ENCODE measurements at regions not wholly inside any gene's neighbourhood (a gene's known extent, or its start where the extent isn't known, plus 50 kb on each side); places are given as distances from the start of the nearest gene placed in this dataset.

DNA sequence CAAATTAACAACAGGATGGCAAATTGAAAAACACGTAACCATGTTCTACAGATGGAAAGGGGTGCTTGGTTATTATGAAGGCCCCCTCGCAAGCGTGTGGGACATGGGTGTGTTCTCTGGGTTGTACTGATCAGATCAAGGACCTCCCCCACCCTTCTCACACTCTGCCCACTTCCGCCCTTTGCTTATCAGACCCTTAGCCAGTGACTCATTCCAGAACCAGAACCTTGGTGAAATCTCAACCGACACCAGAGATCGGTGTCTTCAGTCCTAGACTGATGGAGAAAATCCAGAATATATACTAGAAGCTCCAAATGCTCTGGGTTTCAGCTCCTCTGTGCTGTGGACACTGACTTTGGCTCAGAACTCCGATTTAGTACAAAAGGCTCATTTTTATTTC is 64.9 kb downstream of the PTTG1 start:
- TF ChIP-seq CTCF (IDR thresholded peaks at IDR 0.05; ENCODE audit: unreplicated experiment), result no peak
- Mint-ChIP-seq H3K27ac (ENCODE audit: unreplicated experiment) (no peak overlapping the region), H3K4me3 (ENCODE audit: unreplicated experiment) (no peak overlapping the region), H3K9me3 (ENCODE audit: unreplicated experiment) (no peaks in the 10 kb centered on the region), H3K4me1 (ENCODE audit: unreplicated experiment) (no peaks in the 10 kb centered on the region), H3K36me3 (ENCODE audit: low read depth, unreplicated experiment) (no peaks in the 10 kb centered on the region), H3K27me3 (ENCODE audit: unreplicated experiment) (no peaks in the 10 kb centered on the region)
- no peak for DNase-seq (ENCODE audit: low spot score)

- H3K27me3 Mint-ChIP-seq (ENCODE audit: unreplicated experiment), result no peaks in the 10 kb centered on the region
- no peaks in the 10 kb centered on the region for H3K36me3 Mint-ChIP-seq (ENCODE audit: low read depth, unreplicated experiment)
- H3K4me1 Mint-ChIP-seq (ENCODE audit: unreplicated experiment), result peaks cover under 1% of the 10 kb centered on the region
- DNase-seq (ENCODE audit: low spot score), result no peak
- no peaks in the 10 kb centered on the region for H3K9me3 Mint-ChIP-seq (ENCODE audit: unreplicated experiment)
- no peak overlapping the region for H3K4me3 Mint-ChIP-seq (ENCODE audit: unreplicated experiment)
- no peak for TF ChIP-seq CTCF (IDR thresholded peaks at IDR 0.05; ENCODE audit: unreplicated experiment)
- no peak overlapping the region for H3K27ac Mint-ChIP-seq (ENCODE audit: unreplicated experiment)
Observed at GRCh38 chr5:160488394-160489325, 67.0 kb downstream of the PTTG1 start.

DNA sequence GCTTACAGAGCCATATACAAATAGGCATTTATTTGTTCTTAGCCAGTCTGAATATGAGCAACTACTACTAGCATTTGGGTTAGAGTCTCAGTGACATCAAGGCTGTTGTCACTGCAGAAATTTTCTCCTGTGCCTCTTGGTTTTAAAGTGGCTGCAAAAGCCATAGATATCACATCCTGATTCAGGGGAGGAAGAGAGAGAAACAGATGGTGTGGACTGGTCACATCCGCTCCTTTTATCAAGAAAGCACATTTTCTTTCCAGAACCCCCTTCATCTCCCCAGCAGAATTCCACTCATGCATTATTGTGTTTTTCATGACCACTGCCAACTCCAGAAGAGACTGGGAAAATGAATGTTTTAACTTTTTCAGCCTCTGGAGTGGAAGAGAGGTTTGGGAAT is 69.8 kb downstream of the PTTG1 start:
- TF ChIP-seq CTCF (IDR thresholded peaks at IDR 0.05; ENCODE audit: unreplicated experiment), result no peak
- Mint-ChIP-seq H3K9me3 (ENCODE audit: unreplicated experiment) (no peaks in the 10 kb centered on the region), H3K27ac (ENCODE audit: unreplicated experiment) (no peak overlapping the region), H3K36me3 (ENCODE audit: low read depth, unreplicated experiment) (no peaks in the 10 kb centered on the region), H3K27me3 (ENCODE audit: unreplicated experiment) (no peaks in the 10 kb centered on the region), H3K4me1 (ENCODE audit: unreplicated experiment) (peaks cover 18% of the 10 kb centered on the region), H3K4me3 (ENCODE audit: unreplicated experiment) (no peak overlapping the region)
- no peak for DNase-seq (ENCODE audit: low spot score)

DNA sequence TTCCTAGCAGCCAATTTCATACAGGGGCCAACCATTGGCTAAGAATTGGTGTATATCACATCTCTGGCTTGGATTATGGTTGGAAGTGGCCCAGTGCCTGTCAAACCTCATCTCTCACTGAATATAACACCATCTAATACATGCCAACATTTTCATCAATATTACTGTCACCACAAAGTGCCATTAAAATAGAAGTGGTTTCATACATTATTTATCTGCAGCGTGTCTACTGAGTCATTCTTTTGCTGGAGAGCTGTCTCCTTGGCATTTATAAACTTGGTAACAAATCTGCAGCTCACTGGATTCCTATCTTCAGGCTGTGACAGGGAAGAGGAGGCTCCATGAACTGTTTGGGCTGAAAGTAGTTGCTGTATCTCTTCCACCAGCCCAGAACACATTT is 70.9 kb downstream of the PTTG1 start:
- Mint-ChIP-seq H3K4me1 (ENCODE audit: unreplicated experiment) (peaks cover 18% of the 10 kb centered on the region), H3K9me3 (ENCODE audit: unreplicated experiment) (no peaks in the 10 kb centered on the region), H3K4me3 (ENCODE audit: unreplicated experiment) (no peak overlapping the region), H3K27ac (ENCODE audit: unreplicated experiment) (no peak overlapping the region), H3K36me3 (ENCODE audit: low read depth, unreplicated experiment) (no peaks in the 10 kb centered on the region), H3K27me3 (ENCODE audit: unreplicated experiment) (peaks cover 1% of the 10 kb centered on the region)
- no peak for DNase-seq (ENCODE audit: low spot score)
- no peak for TF ChIP-seq CTCF (IDR thresholded peaks at IDR 0.05; ENCODE audit: unreplicated experiment)

DNA sequence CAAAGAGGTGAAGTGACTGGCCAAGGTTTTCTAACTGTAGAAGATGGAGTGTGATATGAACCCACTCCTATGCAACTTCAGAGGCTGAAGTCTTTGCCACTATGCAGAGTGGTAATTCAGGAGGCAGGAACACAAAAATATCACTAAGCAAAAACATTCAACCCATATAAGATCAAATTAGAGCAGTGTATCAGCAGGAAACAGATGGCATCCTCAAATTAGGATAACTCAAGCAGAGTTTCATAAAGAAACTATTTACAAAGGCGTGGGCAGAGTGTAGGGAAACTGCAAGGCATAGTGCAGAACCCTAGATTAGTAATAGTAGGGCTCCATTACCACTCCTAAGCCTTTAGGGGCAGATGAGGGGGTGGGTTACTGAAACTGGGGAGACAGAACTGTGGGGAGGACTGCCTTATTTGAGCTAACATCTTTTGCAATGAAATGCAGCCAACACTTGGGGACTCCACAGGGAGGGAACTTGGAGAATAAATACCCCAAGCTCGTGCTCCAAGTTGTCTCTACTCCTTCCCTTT is 72.2 kb downstream of the PTTG1 start:
- Mint-ChIP-seq H3K27ac (ENCODE audit: unreplicated experiment) (no peak overlapping the region), H3K4me3 (ENCODE audit: unreplicated experiment) (no peak overlapping the region), H3K9me3 (ENCODE audit: unreplicated experiment) (no peaks in the 10 kb centered on the region), H3K36me3 (ENCODE audit: low read depth, unreplicated experiment) (no peaks in the 10 kb centered on the region), H3K4me1 (ENCODE audit: unreplicated experiment) (peaks cover 18% of the 10 kb centered on the region), H3K27me3 (ENCODE audit: unreplicated experiment) (peaks cover 1% of the 10 kb centered on the region)
- DNase-seq (ENCODE audit: low spot score), result no peak
- TF ChIP-seq CTCF (IDR thresholded peaks at IDR 0.05; ENCODE audit: unreplicated experiment), result no peak

Measured in endothelial cell (in vitro differentiated cells).